Left kidney (tissue), 1 donor: ENCODE measurements at regions not wholly inside any gene's neighbourhood (a gene's known extent, or its start where the extent isn't known, plus 50 kb on each side); places are given as distances from the start of the nearest gene placed in this dataset.

Experiments used
- DNase-seq: peaks from one replicate; pipeline ENCODE4 v3.0.0-alpha.2; 2013

GRCh38 chr12:82040987-82041743 lies 282.0 kb upstream of the PPFIA2 start:
- DNase-seq = no peak

GRCh38 chr12:82034769-82035168 lies 275.6 kb upstream of the PPFIA2 start:
- DNase-seq = no peak

GRCh38 chr12:82029936-82030335 lies 270.8 kb upstream of the PPFIA2 start:
- no peak for DNase-seq

GRCh38 chr12:82028772-82029171 lies 269.6 kb upstream of the PPFIA2 start:
- DNase-seq = no peak

- no peak for DNase-seq
Observed at GRCh38 chr12:82027612-82028011, 268.5 kb upstream of the PPFIA2 start.

- DNase-seq = no peak
Observed at GRCh38 chr12:82025462-82025861, 266.3 kb upstream of the PPFIA2 start.

- DNase-seq = no peak
Observed at GRCh38 chr12:82019533-82019932, 260.4 kb upstream of the PPFIA2 start.

- DNase-seq = peak; percentile 40
Observed at GRCh38 chr12:82015623-82016347, 256.6 kb upstream of the PPFIA2 start.

GRCh38 chr12:82012176-82012575 lies 253.0 kb upstream of the PPFIA2 start:
- DNase-seq = no peak

- no peak for DNase-seq
Observed at GRCh38 chr12:82009524-82009923, 250.4 kb upstream of the PPFIA2 start.

- no peak for DNase-seq
Observed at GRCh38 chr12:82008251-82008650, 249.1 kb upstream of the PPFIA2 start.

- no peak for DNase-seq
Observed at GRCh38 chr12:81998761-81999378, 239.7 kb upstream of the PPFIA2 start.

GRCh38 chr12:81992461-81992860 lies 233.3 kb upstream of the PPFIA2 start:
- no peak for DNase-seq

GRCh38 chr12:81991868-81992267 lies 232.7 kb upstream of the PPFIA2 start:
- no peak for DNase-seq

- no peak for DNase-seq
Observed at GRCh38 chr12:81988362-81988761, 229.2 kb upstream of the PPFIA2 start.

GRCh38 chr12:81987371-81987770 lies 228.2 kb upstream of the PPFIA2 start:
- DNase-seq = no peak

- no peak for DNase-seq
Observed at GRCh38 chr12:81976661-81977060, 217.5 kb upstream of the PPFIA2 start.

GRCh38 chr12:81974762-81975161 lies 215.6 kb upstream of the PPFIA2 start:
- no peak for DNase-seq

- DNase-seq = no peak
Observed at GRCh38 chr12:81968421-81968820, 209.3 kb upstream of the PPFIA2 start.

- no peak for DNase-seq
Observed at GRCh38 chr12:81963636-81964035, 204.5 kb upstream of the PPFIA2 start.

- DNase-seq = no peak
Observed at GRCh38 chr12:81963026-81963425, 203.9 kb upstream of the PPFIA2 start.

GRCh38 chr12:81962126-81962856 lies 203.1 kb upstream of the PPFIA2 start:
- DNase-seq = no peak

GRCh38 chr12:81958406-81958805 lies 199.3 kb upstream of the PPFIA2 start:
- DNase-seq = no peak
